DOHH2 (cell line): ENCODE measurements at regions not wholly inside any gene's neighbourhood (a gene's known extent, or its start where the extent isn't known, plus 50 kb on each side); places are given as distances from the start of the nearest gene placed in this dataset.

Experiments used
- H3F3A ChIP-seq: fragments of 200-600 bp; sonication (generic), shearing (Covaris generic); 2 replicates; pipeline ENCODE4 v1.6.0; 2016; ENCODE audit warnings: antibody characterized with exemption, mild to moderate bottlenecking; ENCODE audit not compliant: control insufficient read depth, insufficient read depth
- H3K27ac ChIP-seq: fragments of 200-600 bp; sonication (generic); 2 replicates; pipeline ENCODE4 v1.5.1; 2014; ENCODE audit warnings: low read depth, mild to moderate bottlenecking, low read length, moderate library complexity
- H3K27me3 ChIP-seq: fragments of 200-600 bp; sonication (generic); 2 replicates; pipeline ENCODE4 v1.6.1; 2014; ENCODE audit warnings: mild to moderate bottlenecking, low read length, mixed read lengths; ENCODE audit not compliant: control insufficient read depth
- H3K36me3 ChIP-seq: fragments of 200-600 bp; sonication (generic); 2 replicates; pipeline ENCODE4 v1.6.1; 2014; ENCODE audit warnings: mild to moderate bottlenecking, low read length, moderate library complexity, mixed read lengths; ENCODE audit not compliant: control insufficient read depth
- H3K4me1 ChIP-seq: fragments of 200-600 bp; sonication (generic); 2 replicates; pipeline ENCODE4 v1.6.1; 2014; ENCODE audit warnings: mild to moderate bottlenecking, low read length, mixed read lengths; ENCODE audit not compliant: control insufficient read depth
- H3K4me2 ChIP-seq: fragments of 200-600 bp; sonication (generic); 2 replicates; pipeline ENCODE4 v1.6.0; 2014; ENCODE audit warnings: mild to moderate bottlenecking, low read length, moderate library complexity
- H3K4me3 ChIP-seq: fragments of 200-600 bp; sonication (generic); 2 replicates; pipeline ENCODE4 v1.5.1; 2014; ENCODE audit warnings: mild to moderate bottlenecking, low read length, mixed read lengths
- H3K79me2 ChIP-seq: fragments of 200-600 bp; sonication (generic); 2 replicates; pipeline ENCODE4 v1.6.1; 2014; ENCODE audit warnings: mild to moderate bottlenecking, low read length, mixed read lengths; ENCODE audit not compliant: control insufficient read depth
- H3K9me2 ChIP-seq: fragments of 200-600 bp; sonication (generic); replicated peaks from 2 replicates; pipeline ENCODE4 v1.6.1; 2014; ENCODE audit warnings: mild to moderate bottlenecking, low read length, mixed read lengths; ENCODE audit not compliant: control insufficient read depth
- H3K9me3 ChIP-seq: fragments of 200-600 bp; sonication (generic); 2 replicates; pipeline ENCODE4 v1.6.1; 2014; ENCODE audit warnings: antibody characterized with exemption, low read length, mixed read lengths; ENCODE audit not compliant: control insufficient read depth, insufficient read depth
- H4K20me1 ChIP-seq: fragments of 200-600 bp; sonication (generic); 2 replicates; pipeline ENCODE4 v1.6.0; 2014; ENCODE audit warnings: low read depth, mild to moderate bottlenecking, antibody characterized with exemption, low read length, moderate library complexity; ENCODE audit not compliant: control insufficient read depth, insufficient read depth
- EZH2phosphoT487 ChIP-seq: fragments of 200-600 bp; sonication (generic); IDR thresholded peaks from 2 replicates; pipeline ENCODE4 v1.6.1; 2017; ENCODE audit warnings: borderline replicate concordance, mild to moderate bottlenecking, antibody characterized with exemption, low read length, moderate library complexity, mixed read lengths
- TF ChIP-seq, protein P1 (sequence below): fragments of 200-600 bp; sonication (generic); IDR thresholded peaks from one replicate; pipeline ENCODE4 v1.5.1; 2014; ENCODE audit warnings: antibody characterized with exemption, mild to moderate bottlenecking, low read depth, low read length; ENCODE audit not compliant: poor library complexity, severe bottlenecking

DNA sequence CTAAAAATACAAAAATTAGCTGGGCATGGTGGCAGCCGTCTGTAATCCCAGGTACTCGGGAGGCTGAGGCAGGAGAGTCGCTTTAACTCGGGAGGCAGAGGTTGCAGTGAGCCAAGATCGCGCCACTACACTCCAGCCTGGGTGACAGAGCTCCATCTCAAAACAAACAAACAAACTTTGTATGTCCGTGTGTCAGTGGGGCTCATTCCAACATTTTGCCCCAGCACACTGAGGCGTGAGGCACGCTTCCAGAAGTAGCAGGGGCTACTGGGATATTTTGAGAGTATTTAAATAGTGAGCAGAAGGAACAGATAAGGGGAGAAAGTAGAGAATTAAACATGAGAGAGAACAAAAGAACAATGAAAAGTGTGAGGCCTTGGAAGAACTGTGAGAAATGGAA, 83.3 kb upstream of the TANK start:
- H3K36me3 ChIP-seq: no peaks in the 10 kb centered on the region
- no peaks in the 10 kb centered on the region for H3K27me3 ChIP-seq
- H3K4me2 ChIP-seq: peak overlapping the region; percentile 58
- H3K9me2 ChIP-seq: no peaks in the 10 kb centered on the region
- no peaks in the 10 kb centered on the region for H3K79me2 ChIP-seq
- H3K4me3 ChIP-seq: peak overlapping the region; percentile 40; the same call in 1 of the 2 replicates
- peak overlapping the region; percentile 62 for H3K27ac ChIP-seq
- no peak for TF ChIP-seq EZH2phosphoT487
- TF ChIP-seq, protein P1, sequence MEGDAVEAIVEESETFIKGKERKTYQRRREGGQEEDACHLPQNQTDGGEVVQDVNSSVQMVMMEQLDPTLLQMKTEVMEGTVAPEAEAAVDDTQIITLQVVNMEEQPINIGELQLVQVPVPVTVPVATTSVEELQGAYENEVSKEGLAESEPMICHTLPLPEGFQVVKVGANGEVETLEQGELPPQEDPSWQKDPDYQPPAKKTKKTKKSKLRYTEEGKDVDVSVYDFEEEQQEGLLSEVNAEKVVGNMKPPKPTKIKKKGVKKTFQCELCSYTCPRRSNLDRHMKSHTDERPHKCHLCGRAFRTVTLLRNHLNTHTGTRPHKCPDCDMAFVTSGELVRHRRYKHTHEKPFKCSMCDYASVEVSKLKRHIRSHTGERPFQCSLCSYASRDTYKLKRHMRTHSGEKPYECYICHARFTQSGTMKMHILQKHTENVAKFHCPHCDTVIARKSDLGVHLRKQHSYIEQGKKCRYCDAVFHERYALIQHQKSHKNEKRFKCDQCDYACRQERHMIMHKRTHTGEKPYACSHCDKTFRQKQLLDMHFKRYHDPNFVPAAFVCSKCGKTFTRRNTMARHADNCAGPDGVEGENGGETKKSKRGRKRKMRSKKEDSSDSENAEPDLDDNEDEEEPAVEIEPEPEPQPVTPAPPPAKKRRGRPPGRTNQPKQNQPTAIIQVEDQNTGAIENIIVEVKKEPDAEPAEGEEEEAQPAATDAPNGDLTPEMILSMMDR: no peak
- H3K4me1 ChIP-seq: peaks cover 32% of the 10 kb centered on the region
- no peaks in the 10 kb centered on the region for H4K20me1 ChIP-seq
- H3F3A ChIP-seq: peaks cover 17% of the 10 kb centered on the region
- no peaks in the 10 kb centered on the region for H3K9me3 ChIP-seq

DNA sequence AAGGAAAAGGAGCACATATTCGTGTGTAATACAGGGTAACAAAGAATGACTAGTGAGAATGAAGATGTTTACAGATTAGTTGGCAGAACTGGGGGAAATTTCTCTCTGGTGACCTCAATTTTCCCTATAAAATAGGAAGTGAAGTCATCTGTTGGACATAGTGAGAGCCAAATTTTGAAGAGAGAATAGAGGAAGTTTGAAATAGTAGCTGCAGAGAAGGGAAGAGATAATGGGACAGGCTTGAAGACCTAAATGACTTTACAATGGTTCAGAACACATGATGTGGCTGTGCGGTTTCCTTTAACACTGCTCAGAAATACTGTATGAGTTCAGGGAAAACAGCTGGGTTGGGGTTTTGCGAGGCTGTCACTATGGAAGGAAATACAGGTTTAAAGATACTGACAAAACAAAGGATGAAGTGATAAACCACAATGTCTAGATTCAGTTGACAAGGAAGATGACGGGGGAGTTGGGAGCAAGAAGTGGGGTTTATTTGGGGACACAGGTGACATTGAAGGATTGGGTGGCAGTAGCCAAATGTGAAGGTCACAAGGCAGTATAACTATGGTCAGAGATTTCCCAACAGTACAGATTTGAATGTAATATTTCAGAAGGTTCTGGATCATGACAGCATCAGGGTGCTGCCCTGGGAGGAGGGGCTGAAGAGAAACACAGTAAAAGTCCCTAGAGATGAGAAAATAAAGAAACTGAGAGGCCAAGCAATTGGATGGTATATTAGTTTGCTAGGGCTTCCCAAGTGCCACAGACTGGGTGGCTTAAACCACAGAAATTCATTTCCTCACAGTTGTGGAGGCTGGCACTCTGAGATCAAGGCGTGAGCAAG, 82.6 kb upstream of the TANK start:
- H4K20me1 ChIP-seq: no peaks in the 10 kb centered on the region
- no peaks in the 10 kb centered on the region for H3K9me3 ChIP-seq
- H3K4me3 ChIP-seq: peak overlapping the region; percentile 40
- peaks cover 17% of the 10 kb centered on the region for H3F3A ChIP-seq
- H3K4me1 ChIP-seq: peaks cover 39% of the 10 kb centered on the region
- no peaks in the 10 kb centered on the region for H3K79me2 ChIP-seq
- H3K4me2 ChIP-seq: peak overlapping the region; percentile 58
- TF ChIP-seq, protein P1: no peak
- TF ChIP-seq EZH2phosphoT487: no peak
- no peaks in the 10 kb centered on the region for H3K9me2 ChIP-seq
- H3K27ac ChIP-seq: peak overlapping the region; percentile 62
- no peaks in the 10 kb centered on the region for H3K36me3 ChIP-seq
- no peaks in the 10 kb centered on the region for H3K27me3 ChIP-seq

DNA sequence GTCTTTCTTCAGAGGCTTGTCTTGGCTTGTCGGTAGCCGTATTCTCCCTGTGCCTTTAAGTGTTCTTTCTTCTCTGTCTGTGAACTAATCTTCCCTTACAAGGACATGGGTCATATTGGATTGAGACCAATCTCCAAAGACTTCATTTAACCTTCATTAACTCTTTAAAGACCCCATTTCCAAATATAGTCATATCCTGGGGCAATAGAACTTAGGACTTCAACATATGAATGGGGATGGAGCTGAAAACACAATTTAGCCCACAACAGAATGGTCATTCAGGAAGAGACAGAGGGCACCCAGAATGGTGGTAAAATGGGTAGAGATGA, 82.1 kb upstream of the TANK start:
- peak overlapping the region; percentile 40 for H3K4me3 ChIP-seq
- peak overlapping the region; percentile 62 for H3K27ac ChIP-seq
- TF ChIP-seq, protein P1: no peak
- TF ChIP-seq EZH2phosphoT487: no peak
- no peaks in the 10 kb centered on the region for H3K9me2 ChIP-seq
- no peaks in the 10 kb centered on the region for H3K79me2 ChIP-seq
- peaks cover 17% of the 10 kb centered on the region for H3F3A ChIP-seq
- H4K20me1 ChIP-seq: no peaks in the 10 kb centered on the region
- H3K9me3 ChIP-seq: no peaks in the 10 kb centered on the region
- H3K4me2 ChIP-seq: peak overlapping the region; percentile 58
- H3K4me1 ChIP-seq: peaks cover 39% of the 10 kb centered on the region
- no peaks in the 10 kb centered on the region for H3K36me3 ChIP-seq
- H3K27me3 ChIP-seq: no peaks in the 10 kb centered on the region
